Neural progenitor cell (in vitro differentiated cells): ENCODE measurements at regions not wholly inside any gene's neighbourhood (a gene's known extent, or its start where the extent isn't known, plus 50 kb on each side); places are given as distances from the start of the nearest gene placed in this dataset.

Experiments
- EZH2 ChIP-seq: fragments of 200-600 bp; sonication (generic); IDR thresholded peaks from 2 replicates; pipeline ENCODE4 v1.6.1; 2017; ENCODE audit warnings: antibody characterized with exemption, mild to moderate bottlenecking, moderate library complexity
- EZH2phosphoT487 ChIP-seq: fragments of 200-600 bp; sonication (generic); IDR thresholded peaks from 2 replicates; pipeline ENCODE4 v1.6.1; 2017; ENCODE audit warnings: antibody characterized with exemption

DNA sequence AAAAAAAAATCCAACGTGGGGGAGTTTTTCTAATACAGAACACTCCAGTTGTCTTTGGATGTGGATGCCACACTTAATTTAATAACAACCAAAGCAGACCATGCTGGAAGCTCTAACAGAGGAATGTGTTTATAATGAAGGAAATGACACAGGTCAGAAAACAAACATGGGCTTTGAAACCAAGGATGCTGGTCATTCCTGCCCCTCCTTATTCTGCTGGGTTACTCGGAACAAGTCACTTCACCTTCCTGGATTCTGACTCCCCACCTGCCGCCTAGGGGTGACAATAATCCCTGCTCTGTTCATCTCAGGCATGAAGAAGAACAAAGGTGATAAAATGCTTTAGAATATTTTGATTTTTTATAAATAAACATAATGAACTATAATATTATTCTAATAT lies 240.9 kb upstream of the ADAMTS9 start:
- TF ChIP-seq EZH2, result no peak
- no peak for TF ChIP-seq EZH2phosphoT487
